ENCODE measurements at regions not wholly inside any gene's neighbourhood (a gene's known extent, or its start where the extent isn't known, plus 50 kb on each side); places are given as distances from the start of the nearest gene placed in this dataset.

DNA sequence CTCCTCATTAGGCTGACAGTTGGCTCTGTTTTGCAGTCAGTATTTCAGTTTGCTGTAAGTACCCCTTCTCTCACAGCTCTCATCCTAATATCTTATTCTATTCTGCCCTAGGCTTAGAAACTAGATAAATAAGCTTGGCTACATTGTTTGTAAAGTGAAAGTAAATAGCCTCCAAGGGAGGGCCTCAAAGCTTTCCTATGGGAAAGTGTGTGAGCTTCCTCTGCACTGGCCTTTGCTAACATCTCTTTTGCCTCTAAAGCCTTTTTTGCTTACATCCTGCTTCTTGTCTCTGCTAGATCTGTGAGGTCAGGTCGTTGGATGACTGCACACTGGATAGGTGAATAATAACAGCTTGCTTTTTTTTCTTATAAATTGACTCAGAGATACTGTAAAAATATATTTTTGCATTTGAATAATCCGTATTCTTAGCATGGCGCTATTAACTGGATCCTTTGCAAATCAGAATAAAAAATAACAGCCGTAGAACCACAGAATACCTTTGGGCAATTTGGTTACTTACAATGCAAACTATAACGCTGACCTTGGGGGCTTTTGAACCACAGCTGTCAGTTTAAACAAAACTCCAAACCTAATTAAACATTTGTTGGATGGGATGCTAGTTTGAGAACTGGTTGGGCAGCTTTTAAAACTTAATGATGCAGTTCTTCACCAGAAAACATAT, 55.1 kb downstream of the TTC6 start (continued):
- peak; percentile 31 to 65; a peak in 2 of 4 replicates for TF ChIP-seq MAFK (conservative IDR thresholded peaks at IDR 0.05 in 1 of 2, IDR thresholded peaks at IDR 0.05 in 1 of 2; ENCODE audit: low read length in 2 of 2)
- peak; percentile 16; the same call in 1 of the 2 replicates for TF ChIP-seq ZNF331 (CRISPR knock-in tag; IDR thresholded peaks at IDR 0.05)
- peak; percentile 63 for TF ChIP-seq SAP130 (CRISPR knock-in tag; IDR thresholded peaks at IDR 0.05; ENCODE audit: low read depth)
- no peak for TF ChIP-seq MXI1 (IDR thresholded peaks at IDR 0.05; ENCODE audit: borderline replicate concordance, low read depth, low read length)
- 0 out of 2 replicates have a peak, but pooled peaks have one; percentile 37 for TF ChIP-seq SNAPC2 (CRISPR knock-in tag; IDR thresholded peaks at IDR 0.05)
- 0 out of 4 replicates have a peak, but pooled peaks of 1 of the 2 experiments have one; percentile 17 for TF ChIP-seq EP300 (IDR thresholded peaks at IDR 0.05; ENCODE audit: low read depth in 2 of 2, low read length in 2 of 2)
- no peak for TF ChIP-seq EP300 (CRISPR knock-in tag; IDR thresholded peaks at IDR 0.05; ENCODE audit: borderline replicate concordance)
- TF ChIP-seq, protein P1, sequence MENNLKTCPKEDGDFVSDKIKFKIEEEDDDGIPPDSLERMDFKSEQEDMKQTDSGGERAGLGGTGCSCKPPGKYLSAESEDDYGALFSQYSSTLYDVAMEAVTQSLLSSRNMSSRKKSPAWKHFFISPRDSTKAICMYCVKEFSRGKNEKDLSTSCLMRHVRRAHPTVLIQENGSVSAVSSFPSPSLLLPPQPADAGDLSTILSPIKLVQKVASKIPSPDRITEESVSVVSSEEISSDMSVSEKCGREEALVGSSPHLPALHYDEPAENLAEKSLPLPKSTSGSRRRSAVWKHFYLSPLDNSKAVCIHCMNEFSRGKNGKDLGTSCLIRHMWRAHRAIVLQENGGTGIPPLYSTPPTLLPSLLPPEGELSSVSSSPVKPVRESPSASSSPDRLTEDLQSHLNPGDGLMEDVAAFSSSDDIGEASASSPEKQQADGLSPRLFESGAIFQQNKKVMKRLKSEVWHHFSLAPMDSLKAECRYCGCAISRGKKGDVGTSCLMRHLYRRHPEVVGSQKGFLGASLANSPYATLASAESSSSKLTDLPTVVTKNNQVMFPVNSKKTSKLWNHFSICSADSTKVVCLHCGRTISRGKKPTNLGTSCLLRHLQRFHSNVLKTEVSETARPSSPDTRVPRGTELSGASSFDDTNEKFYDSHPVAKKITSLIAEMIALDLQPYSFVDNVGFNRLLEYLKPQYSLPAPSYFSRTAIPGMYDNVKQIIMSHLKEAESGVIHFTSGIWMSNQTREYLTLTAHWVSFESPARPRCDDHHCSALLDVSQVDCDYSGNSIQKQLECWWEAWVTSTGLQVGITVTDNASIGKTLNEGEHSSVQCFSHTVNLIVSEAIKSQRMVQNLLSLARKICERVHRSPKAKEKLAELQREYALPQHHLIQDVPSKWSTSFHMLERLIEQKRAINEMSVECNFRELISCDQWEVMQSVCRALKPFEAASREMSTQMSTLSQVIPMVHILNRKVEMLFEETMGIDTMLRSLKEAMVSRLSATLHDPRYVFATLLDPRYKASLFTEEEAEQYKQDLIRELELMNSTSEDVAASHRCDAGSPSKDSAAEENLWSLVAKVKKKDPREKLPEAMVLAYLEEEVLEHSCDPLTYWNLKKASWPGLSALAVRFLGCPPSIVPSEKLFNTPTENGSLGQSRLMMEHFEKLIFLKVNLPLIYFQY (CRISPR knock-in tag; IDR thresholded peaks at IDR 0.05; ENCODE audit: borderline replicate concordance) = 0 out of 2 replicates have a peak, but pooled peaks have one; percentile 35
- TF ChIP-seq, protein P2, sequence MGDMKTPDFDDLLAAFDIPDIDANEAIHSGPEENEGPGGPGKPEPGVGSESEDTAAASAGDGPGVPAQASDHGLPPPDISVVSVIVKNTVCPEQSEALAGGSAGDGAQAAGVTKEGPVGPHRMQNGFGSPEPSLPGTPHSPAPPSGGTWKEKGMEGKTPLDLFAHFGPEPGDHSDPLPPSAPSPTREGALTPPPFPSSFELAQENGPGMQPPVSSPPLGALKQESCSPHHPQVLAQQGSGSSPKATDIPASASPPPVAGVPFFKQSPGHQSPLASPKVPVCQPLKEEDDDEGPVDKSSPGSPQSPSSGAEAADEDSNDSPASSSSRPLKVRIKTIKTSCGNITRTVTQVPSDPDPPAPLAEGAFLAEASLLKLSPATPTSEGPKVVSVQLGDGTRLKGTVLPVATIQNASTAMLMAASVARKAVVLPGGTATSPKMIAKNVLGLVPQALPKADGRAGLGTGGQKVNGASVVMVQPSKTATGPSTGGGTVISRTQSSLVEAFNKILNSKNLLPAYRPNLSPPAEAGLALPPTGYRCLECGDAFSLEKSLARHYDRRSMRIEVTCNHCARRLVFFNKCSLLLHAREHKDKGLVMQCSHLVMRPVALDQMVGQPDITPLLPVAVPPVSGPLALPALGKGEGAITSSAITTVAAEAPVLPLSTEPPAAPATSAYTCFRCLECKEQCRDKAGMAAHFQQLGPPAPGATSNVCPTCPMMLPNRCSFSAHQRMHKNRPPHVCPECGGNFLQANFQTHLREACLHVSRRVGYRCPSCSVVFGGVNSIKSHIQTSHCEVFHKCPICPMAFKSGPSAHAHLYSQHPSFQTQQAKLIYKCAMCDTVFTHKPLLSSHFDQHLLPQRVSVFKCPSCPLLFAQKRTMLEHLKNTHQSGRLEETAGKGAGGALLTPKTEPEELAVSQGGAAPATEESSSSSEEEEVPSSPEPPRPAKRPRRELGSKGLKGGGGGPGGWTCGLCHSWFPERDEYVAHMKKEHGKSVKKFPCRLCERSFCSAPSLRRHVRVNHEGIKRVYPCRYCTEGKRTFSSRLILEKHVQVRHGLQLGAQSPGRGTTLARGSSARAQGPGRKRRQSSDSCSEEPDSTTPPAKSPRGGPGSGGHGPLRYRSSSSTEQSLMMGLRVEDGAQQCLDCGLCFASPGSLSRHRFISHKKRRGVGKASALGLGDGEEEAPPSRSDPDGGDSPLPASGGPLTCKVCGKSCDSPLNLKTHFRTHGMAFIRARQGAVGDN (CRISPR knock-in tag; IDR thresholded peaks at IDR 0.05) = no peak
- TF ChIP-seq TARDBP (CRISPR knock-in tag; IDR thresholded peaks at IDR 0.05) = peak; percentile 53; the same call in 1 of the 2 replicates
- peak; percentile 30; the same call in 1 of the 2 replicates for TF ChIP-seq RCOR2 (CRISPR knock-in tag; IDR thresholded peaks at IDR 0.05)
- TF ChIP-seq MED1 (CRISPR knock-in tag; IDR thresholded peaks at IDR 0.05) = peak; percentile 59; the same call in 1 of the 2 replicates
- TF ChIP-seq ZSCAN25 (CRISPR knock-in tag; IDR thresholded peaks at IDR 0.05) = 0 out of 2 replicates have a peak, but pooled peaks have one; percentile 46
- TF ChIP-seq, protein P3, sequence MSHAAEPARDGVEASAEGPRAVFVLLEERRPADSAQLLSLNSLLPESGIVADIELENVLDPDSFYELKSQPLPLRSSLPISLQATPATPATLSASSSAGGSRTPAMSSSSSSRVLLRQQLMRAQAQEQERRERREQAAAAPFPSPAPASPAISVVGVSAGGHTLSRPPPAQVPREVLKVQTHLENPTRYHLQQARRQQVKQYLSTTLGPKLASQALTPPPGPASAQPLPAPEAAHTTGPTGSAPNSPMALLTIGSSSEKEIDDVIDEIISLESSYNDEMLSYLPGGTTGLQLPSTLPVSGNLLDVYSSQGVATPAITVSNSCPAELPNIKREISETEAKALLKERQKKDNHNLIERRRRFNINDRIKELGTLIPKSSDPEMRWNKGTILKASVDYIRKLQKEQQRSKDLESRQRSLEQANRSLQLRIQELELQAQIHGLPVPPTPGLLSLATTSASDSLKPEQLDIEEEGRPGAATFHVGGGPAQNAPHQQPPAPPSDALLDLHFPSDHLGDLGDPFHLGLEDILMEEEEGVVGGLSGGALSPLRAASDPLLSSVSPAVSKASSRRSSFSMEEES (CRISPR knock-in tag; IDR thresholded peaks at IDR 0.05) = 0 out of 2 replicates have a peak, but pooled peaks have one; percentile 13
- no peak for TF ChIP-seq ZNF616 (CRISPR knock-in tag; IDR thresholded peaks at IDR 0.05; ENCODE audit: low read depth)
- peak; percentile 90; the same call in 1 of the 2 replicates for TF ChIP-seq ZNF614 (CRISPR knock-in tag; IDR thresholded peaks at IDR 0.05; ENCODE audit: borderline replicate concordance)
- peak; percentile 65; the same call in 1 of the 2 replicates for TF ChIP-seq ETV5 (CRISPR knock-in tag; IDR thresholded peaks at IDR 0.05; ENCODE audit: borderline replicate concordance)
- TF ChIP-seq POGZ (CRISPR knock-in tag; IDR thresholded peaks at IDR 0.05) = peak; percentile 78
- TF ChIP-seq ZNF292 (CRISPR knock-in tag; IDR thresholded peaks at IDR 0.05; ENCODE audit: borderline replicate concordance, low read depth) = peak; percentile 78; the same call in 1 of the 2 replicates
- TF ChIP-seq, protein P4, sequence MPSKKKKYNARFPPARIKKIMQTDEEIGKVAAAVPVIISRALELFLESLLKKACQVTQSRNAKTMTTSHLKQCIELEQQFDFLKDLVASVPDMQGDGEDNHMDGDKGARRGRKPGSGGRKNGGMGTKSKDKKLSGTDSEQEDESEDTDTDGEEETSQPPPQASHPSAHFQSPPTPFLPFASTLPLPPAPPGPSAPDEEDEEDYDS (CRISPR knock-in tag; IDR thresholded peaks at IDR 0.05) = peak; percentile 60; the same call in 1 of the 2 replicates
